ENCODE measurements at regions not wholly inside any gene's neighbourhood (a gene's known extent, or its start where the extent isn't known, plus 50 kb on each side); places are given as distances from the start of the nearest gene placed in this dataset.

GRCh38 chr7:63008366-63008765 is 990.3 kb upstream of the ZNF722 start:
- no peak overlapping the region for H3K4me3 ChIP-seq (ENCODE audit: low read depth, low read length)
- H3K9ac ChIP-seq (ENCODE audit: low read depth, low read length): no peak overlapping the region
- H3K4me1 ChIP-seq (ENCODE audit: control insufficient read depth, insufficient read depth, low read length): no peaks in the 10 kb centered on the region
- H3K9me3 ChIP-seq (ENCODE audit: control insufficient read depth, insufficient read depth, low read length): peaks cover 80% of the 10 kb centered on the region
- no peaks in the 10 kb centered on the region for H3K27me3 ChIP-seq (ENCODE audit: control insufficient read depth, insufficient read depth, low read length)
- H3K36me3 ChIP-seq (ENCODE audit: control insufficient read depth, insufficient read depth, low read length): no peaks in the 10 kb centered on the region
- H3K27ac ChIP-seq (ENCODE audit: low read depth, low read length): no peak overlapping the region

DNA sequence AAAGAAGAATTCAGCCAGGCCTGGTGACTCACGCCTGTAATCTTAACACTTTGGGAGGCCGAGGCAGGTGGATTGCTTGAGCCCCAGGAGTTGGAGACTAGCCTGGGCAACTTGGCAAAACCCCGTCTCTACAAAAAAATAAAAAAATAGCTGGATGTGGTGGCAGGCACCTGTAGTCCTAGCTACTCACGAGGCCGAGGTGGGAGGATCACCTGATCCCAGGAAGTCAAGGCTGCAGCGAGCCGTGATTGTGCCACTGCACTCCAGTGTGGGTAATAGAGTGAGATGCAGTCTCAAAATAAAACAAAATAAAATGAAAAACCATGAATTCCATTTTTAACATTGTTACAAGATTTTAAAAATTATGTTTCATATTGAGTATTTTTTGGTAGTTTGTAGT is 988.9 kb upstream of the ZNF722 start:
- Histone ChIP-seq H3K4me1 (ENCODE audit: control insufficient read depth, insufficient read depth, low read length) (no peaks in the 10 kb centered on the region), H3K27ac (ENCODE audit: low read depth, low read length) (no peak overlapping the region), H3K4me3 (ENCODE audit: low read depth, low read length) (no peak overlapping the region), H3K9ac (ENCODE audit: low read depth, low read length) (no peak overlapping the region), H3K36me3 (ENCODE audit: control insufficient read depth, insufficient read depth, low read length) (no peaks in the 10 kb centered on the region), H3K27me3 (ENCODE audit: control insufficient read depth, insufficient read depth, low read length) (no peaks in the 10 kb centered on the region), H3K9me3 (ENCODE audit: control insufficient read depth, insufficient read depth, low read length) (peaks cover 80% of the 10 kb centered on the region)

GRCh38 chr7:63012633-63013183 is 985.9 kb upstream of the ZNF722 start:
- H3K9ac ChIP-seq (ENCODE audit: low read depth, low read length): no peak overlapping the region
- H3K9me3 ChIP-seq (ENCODE audit: control insufficient read depth, insufficient read depth, low read length): peaks cover 79% of the 10 kb centered on the region
- H3K4me1 ChIP-seq (ENCODE audit: control insufficient read depth, insufficient read depth, low read length): no peaks in the 10 kb centered on the region
- H3K36me3 ChIP-seq (ENCODE audit: control insufficient read depth, insufficient read depth, low read length): no peaks in the 10 kb centered on the region
- no peak overlapping the region for H3K27ac ChIP-seq (ENCODE audit: low read depth, low read length)
- H3K4me3 ChIP-seq (ENCODE audit: low read depth, low read length): no peak overlapping the region
- no peaks in the 10 kb centered on the region for H3K27me3 ChIP-seq (ENCODE audit: control insufficient read depth, insufficient read depth, low read length)

GRCh38 chr7:63014792-63015191 is 983.9 kb upstream of the ZNF722 start:
- no peaks in the 10 kb centered on the region for H3K4me1 ChIP-seq (ENCODE audit: control insufficient read depth, insufficient read depth, low read length)
- H3K36me3 ChIP-seq (ENCODE audit: control insufficient read depth, insufficient read depth, low read length): no peaks in the 10 kb centered on the region
- no peak overlapping the region for H3K9ac ChIP-seq (ENCODE audit: low read depth, low read length)
- no peaks in the 10 kb centered on the region for H3K27me3 ChIP-seq (ENCODE audit: control insufficient read depth, insufficient read depth, low read length)
- H3K9me3 ChIP-seq (ENCODE audit: control insufficient read depth, insufficient read depth, low read length): peaks cover 77% of the 10 kb centered on the region
- H3K27ac ChIP-seq (ENCODE audit: low read depth, low read length): no peak overlapping the region
- H3K4me3 ChIP-seq (ENCODE audit: low read depth, low read length): no peak overlapping the region

GRCh38 chr7:63023182-63023787 is 975.4 kb upstream of the ZNF722 start:
- Histone ChIP-seq H3K27me3 (ENCODE audit: control insufficient read depth, insufficient read depth, low read length) (no peaks in the 10 kb centered on the region), H3K9me3 (ENCODE audit: control insufficient read depth, insufficient read depth, low read length) (peaks cover 85% of the 10 kb centered on the region), H3K36me3 (ENCODE audit: control insufficient read depth, insufficient read depth, low read length) (no peaks in the 10 kb centered on the region), H3K9ac (ENCODE audit: low read depth, low read length) (no peak overlapping the region), H3K27ac (ENCODE audit: low read depth, low read length) (no peak overlapping the region), H3K4me3 (ENCODE audit: low read depth, low read length) (no peak overlapping the region), H3K4me1 (ENCODE audit: control insufficient read depth, insufficient read depth, low read length) (no peaks in the 10 kb centered on the region)

DNA sequence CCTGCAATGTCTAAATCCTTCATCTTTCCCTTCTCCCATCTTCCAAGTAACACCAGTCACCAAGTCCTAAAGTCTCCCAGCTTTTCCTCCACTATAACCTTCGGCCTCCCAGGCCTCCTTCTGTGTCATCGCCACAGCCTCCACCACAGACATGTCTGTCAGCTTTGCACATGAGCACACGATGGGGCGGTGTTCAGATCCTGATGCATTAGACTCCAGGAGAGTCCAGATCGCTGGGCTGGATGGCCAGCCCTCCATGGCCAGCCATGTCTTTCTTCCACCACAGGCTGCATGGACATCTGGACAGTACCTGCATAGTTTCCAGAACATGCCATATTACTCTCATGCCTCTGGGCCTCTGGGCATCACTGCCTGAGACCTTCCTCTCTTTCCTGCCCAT is 974.2 kb upstream of the ZNF722 start:
- no peak overlapping the region for H3K4me3 ChIP-seq (ENCODE audit: low read depth, low read length)
- peaks cover 85% of the 10 kb centered on the region for H3K9me3 ChIP-seq (ENCODE audit: control insufficient read depth, insufficient read depth, low read length)
- H3K27ac ChIP-seq (ENCODE audit: low read depth, low read length): no peak overlapping the region
- H3K4me1 ChIP-seq (ENCODE audit: control insufficient read depth, insufficient read depth, low read length): no peaks in the 10 kb centered on the region
- no peak overlapping the region for H3K9ac ChIP-seq (ENCODE audit: low read depth, low read length)
- H3K36me3 ChIP-seq (ENCODE audit: control insufficient read depth, insufficient read depth, low read length): no peaks in the 10 kb centered on the region
- no peaks in the 10 kb centered on the region for H3K27me3 ChIP-seq (ENCODE audit: control insufficient read depth, insufficient read depth, low read length)

- Histone ChIP-seq H3K4me1 (ENCODE audit: control insufficient read depth, insufficient read depth, low read length) (no peaks in the 10 kb centered on the region), H3K27ac (ENCODE audit: low read depth, low read length) (no peak overlapping the region), H3K9ac (ENCODE audit: low read depth, low read length) (no peak overlapping the region), H3K27me3 (ENCODE audit: control insufficient read depth, insufficient read depth, low read length) (no peaks in the 10 kb centered on the region), H3K9me3 (ENCODE audit: control insufficient read depth, insufficient read depth, low read length) (peaks cover 91% of the 10 kb centered on the region), H3K36me3 (ENCODE audit: control insufficient read depth, insufficient read depth, low read length) (no peaks in the 10 kb centered on the region), H3K4me3 (ENCODE audit: low read depth, low read length) (no peak overlapping the region)
Observed at GRCh38 chr7:63025815-63026214, 972.8 kb upstream of the ZNF722 start.

GRCh38 chr7:63027075-63027474 is 971.6 kb upstream of the ZNF722 start:
- H3K4me1 ChIP-seq (ENCODE audit: control insufficient read depth, insufficient read depth, low read length): no peaks in the 10 kb centered on the region
- H3K9me3 ChIP-seq (ENCODE audit: control insufficient read depth, insufficient read depth, low read length): peaks cover 89% of the 10 kb centered on the region
- H3K36me3 ChIP-seq (ENCODE audit: control insufficient read depth, insufficient read depth, low read length): no peaks in the 10 kb centered on the region
- no peak overlapping the region for H3K4me3 ChIP-seq (ENCODE audit: low read depth, low read length)
- no peak overlapping the region for H3K9ac ChIP-seq (ENCODE audit: low read depth, low read length)
- no peaks in the 10 kb centered on the region for H3K27me3 ChIP-seq (ENCODE audit: control insufficient read depth, insufficient read depth, low read length)
- H3K27ac ChIP-seq (ENCODE audit: low read depth, low read length): no peak overlapping the region

DNA sequence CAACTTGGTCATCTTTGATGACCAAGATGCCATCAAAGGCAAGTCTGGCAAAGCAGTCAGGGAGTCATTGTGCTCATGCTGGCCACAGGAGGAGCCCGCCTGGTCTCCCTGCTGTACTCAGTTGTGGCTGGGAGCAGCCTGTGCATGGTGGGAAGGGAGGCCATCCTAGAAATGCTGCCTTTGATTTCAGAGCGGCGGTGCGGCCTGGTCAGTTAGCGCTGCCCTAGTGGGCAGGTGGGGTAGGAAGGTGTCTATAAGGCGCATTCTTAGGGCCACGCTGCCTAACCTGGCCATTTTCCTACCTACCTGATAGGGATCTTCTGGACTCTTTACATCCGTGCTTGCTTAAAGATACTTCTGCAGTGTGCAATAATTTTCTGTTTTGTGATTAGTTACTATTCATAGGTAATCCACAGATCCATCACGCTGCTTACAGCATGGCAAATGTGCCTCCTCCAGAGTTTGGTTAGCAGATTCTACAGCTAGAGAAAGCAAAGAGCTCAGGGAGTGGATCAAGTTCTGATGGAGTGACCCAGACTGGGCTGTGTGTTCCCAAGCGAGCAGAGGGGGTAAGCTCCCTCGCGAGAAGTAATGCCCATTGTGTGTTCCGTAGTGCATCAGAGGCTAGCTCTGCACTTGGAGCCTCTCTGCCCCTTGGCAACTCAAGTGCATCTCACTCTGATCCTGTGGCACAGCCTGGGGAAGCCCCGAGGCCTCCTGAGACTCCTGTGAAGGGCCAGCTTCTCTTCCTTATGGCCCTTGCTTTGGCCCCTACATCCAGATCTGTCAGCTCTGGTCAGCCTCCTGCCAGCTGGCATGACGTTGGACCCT is 970.1 kb upstream of the ZNF722 start:
- Histone ChIP-seq H3K4me3 (ENCODE audit: low read depth, low read length) (no peak overlapping the region), H3K9ac (ENCODE audit: low read depth, low read length) (no peak overlapping the region), H3K4me1 (ENCODE audit: control insufficient read depth, insufficient read depth, low read length) (no peaks in the 10 kb centered on the region), H3K9me3 (ENCODE audit: control insufficient read depth, insufficient read depth, low read length) (peaks cover 85% of the 10 kb centered on the region), H3K27me3 (ENCODE audit: control insufficient read depth, insufficient read depth, low read length) (no peaks in the 10 kb centered on the region), H3K27ac (ENCODE audit: low read depth, low read length) (no peak overlapping the region), H3K36me3 (ENCODE audit: control insufficient read depth, insufficient read depth, low read length) (no peaks in the 10 kb centered on the region)

- Histone ChIP-seq H3K27ac (ENCODE audit: low read depth, low read length) (no peak overlapping the region), H3K36me3 (ENCODE audit: control insufficient read depth, insufficient read depth, low read length) (no peaks in the 10 kb centered on the region), H3K9me3 (ENCODE audit: control insufficient read depth, insufficient read depth, low read length) (peaks cover 83% of the 10 kb centered on the region), H3K27me3 (ENCODE audit: control insufficient read depth, insufficient read depth, low read length) (no peaks in the 10 kb centered on the region), H3K9ac (ENCODE audit: low read depth, low read length) (no peak overlapping the region), H3K4me1 (ENCODE audit: control insufficient read depth, insufficient read depth, low read length) (no peaks in the 10 kb centered on the region), H3K4me3 (ENCODE audit: low read depth, low read length) (no peak overlapping the region)
Observed at GRCh38 chr7:63029207-63029522, 969.5 kb upstream of the ZNF722 start.

- no peaks in the 10 kb centered on the region for H3K27me3 ChIP-seq (ENCODE audit: control insufficient read depth, insufficient read depth, low read length)
- no peaks in the 10 kb centered on the region for H3K4me1 ChIP-seq (ENCODE audit: control insufficient read depth, insufficient read depth, low read length)
- H3K9ac ChIP-seq (ENCODE audit: low read depth, low read length): no peak overlapping the region
- H3K36me3 ChIP-seq (ENCODE audit: control insufficient read depth, insufficient read depth, low read length): no peaks in the 10 kb centered on the region
- H3K4me3 ChIP-seq (ENCODE audit: low read depth, low read length): no peak overlapping the region
- no peak overlapping the region for H3K27ac ChIP-seq (ENCODE audit: low read depth, low read length)
- peaks cover 83% of the 10 kb centered on the region for H3K9me3 ChIP-seq (ENCODE audit: control insufficient read depth, insufficient read depth, low read length)
Observed at GRCh38 chr7:63030061-63030460, 968.6 kb upstream of the ZNF722 start.
